ENCODE measurements at regions not wholly inside any gene's neighbourhood (a gene's known extent, or its start where the extent isn't known, plus 50 kb on each side); places are given as distances from the start of the nearest gene placed in this dataset.
A peak's percentile ranks its signal among the peaks of the same experiment; 100 is the strongest.
"Not testable (repeated sequence)": the region's sequence is repeated elsewhere in the genome, so short reads cannot be mapped to it uniquely, and the experiment has no call there.

DNA sequence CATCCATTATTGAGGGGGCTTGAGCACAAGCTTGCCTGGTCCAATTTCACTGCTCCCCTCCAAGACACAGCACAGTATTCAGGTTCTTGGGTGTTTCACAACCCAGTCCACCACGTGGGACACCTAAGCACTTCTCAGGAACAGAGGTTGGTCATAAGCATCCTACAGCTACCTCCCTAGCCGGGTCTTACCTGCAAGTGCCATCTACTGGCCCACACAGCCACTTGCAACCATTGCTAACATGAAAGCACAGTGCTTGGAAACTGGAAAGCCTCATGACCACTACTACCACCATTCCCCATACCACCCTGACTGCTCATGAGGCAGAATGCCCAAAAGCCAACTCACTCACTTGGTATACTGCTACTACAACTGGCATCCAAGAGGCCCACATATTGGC, 105.7 kb upstream of the RPRM start:
- H3K27ac ChIP-seq, result no peak overlapping the region
- no peaks in the 10 kb centered on the region for H3K9me3 ChIP-seq
- WGBS (ENCODE audit: insufficient coverage, low coverage, low lambda C conversion rate, missing lambda C conversion rate), result 7% methylated on average over 2 of the region's 2 CpGs
- H3K4me3 ChIP-seq, result no peak overlapping the region
- intact Hi-C loops (cut with DNase I), result no loop called here
- no peaks in the 10 kb centered on the region for H3K4me1 ChIP-seq
- H3K36me3 ChIP-seq, result no peaks in the 10 kb centered on the region
- H3K27me3 ChIP-seq, result no peaks in the 10 kb centered on the region
- TF ChIP-seq POLR2A (IDR thresholded peaks at IDR 0.05), result no peak
- TF ChIP-seq, protein P1, sequence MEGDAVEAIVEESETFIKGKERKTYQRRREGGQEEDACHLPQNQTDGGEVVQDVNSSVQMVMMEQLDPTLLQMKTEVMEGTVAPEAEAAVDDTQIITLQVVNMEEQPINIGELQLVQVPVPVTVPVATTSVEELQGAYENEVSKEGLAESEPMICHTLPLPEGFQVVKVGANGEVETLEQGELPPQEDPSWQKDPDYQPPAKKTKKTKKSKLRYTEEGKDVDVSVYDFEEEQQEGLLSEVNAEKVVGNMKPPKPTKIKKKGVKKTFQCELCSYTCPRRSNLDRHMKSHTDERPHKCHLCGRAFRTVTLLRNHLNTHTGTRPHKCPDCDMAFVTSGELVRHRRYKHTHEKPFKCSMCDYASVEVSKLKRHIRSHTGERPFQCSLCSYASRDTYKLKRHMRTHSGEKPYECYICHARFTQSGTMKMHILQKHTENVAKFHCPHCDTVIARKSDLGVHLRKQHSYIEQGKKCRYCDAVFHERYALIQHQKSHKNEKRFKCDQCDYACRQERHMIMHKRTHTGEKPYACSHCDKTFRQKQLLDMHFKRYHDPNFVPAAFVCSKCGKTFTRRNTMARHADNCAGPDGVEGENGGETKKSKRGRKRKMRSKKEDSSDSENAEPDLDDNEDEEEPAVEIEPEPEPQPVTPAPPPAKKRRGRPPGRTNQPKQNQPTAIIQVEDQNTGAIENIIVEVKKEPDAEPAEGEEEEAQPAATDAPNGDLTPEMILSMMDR (IDR thresholded peaks at IDR 0.05), result no peak
- ATAC-seq (peak in 1 of 4 donors; percentile 24), DNase-seq (no peak)

DNA sequence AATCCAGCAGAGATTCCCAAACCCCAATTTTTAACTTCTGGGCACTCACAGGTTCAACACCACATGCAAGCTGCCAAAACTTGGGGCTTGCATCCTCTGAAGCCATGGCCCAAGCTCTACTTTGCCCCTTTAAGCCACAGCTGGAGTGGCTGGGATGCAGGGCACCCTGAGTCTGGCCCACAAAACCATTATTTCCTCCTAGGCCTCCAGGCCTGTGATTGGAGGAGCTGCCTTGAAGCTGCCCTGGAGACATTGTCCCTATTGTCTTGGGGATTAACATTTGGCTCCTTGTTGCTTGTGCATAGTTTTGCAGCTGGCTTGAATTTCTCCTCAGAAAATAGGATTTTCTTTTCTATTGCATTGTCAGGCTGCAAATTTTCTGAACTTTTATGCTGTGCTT, 109.8 kb upstream of the RPRM start:
- Histone ChIP-seq H3K4me3 (no peak overlapping the region), H3K9me3 (no peaks in the 10 kb centered on the region), H3K4me1 (no peaks in the 10 kb centered on the region), H3K27me3 (no peaks in the 10 kb centered on the region), H3K36me3 (no peaks in the 10 kb centered on the region), H3K27ac (no peak overlapping the region)
- ATAC-seq (no peak), DNase-seq (no peak)
- TF ChIP-seq POLR2A (IDR thresholded peaks at IDR 0.05), result no peak
- TF ChIP-seq, protein P1 (IDR thresholded peaks at IDR 0.05), result no peak
- intact Hi-C loops (cut with DNase I), result no loop called here

DNA sequence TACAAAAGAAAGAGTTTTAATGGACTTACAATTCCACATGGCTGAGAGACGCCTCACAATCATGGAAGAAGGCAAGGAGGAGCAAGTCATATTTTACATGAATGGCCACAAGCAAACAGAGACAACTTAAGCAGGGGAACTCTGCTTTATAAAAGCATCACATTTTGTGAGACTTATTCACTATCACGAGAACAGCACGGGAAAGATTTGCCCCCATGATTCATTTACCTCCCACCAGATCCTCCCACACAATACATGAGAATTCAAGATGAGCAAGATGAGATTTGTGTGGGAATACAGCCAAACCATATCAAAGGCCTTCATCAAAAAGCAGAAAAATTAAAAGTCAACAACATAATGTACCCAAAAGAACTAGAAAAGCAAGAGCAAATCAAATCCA, 111.0 kb upstream of the RPRM start:
- intact Hi-C loops (cut with DNase I), result no loop called here
- DNase-seq, result no peak
- WGBS (ENCODE audit: insufficient coverage, low coverage, low lambda C conversion rate, missing lambda C conversion rate), result 63% methylated on average over 3 of the region's 3 CpGs
- H3K4me3 ChIP-seq, result no peak overlapping the region
- TF ChIP-seq, protein P1 (IDR thresholded peaks at IDR 0.05), result no peak
- no peak for TF ChIP-seq POLR2A (IDR thresholded peaks at IDR 0.05)
- H3K4me1 ChIP-seq, result no peaks in the 10 kb centered on the region
- H3K27me3 ChIP-seq, result no peaks in the 10 kb centered on the region
- no peak for ATAC-seq
- no peaks in the 10 kb centered on the region for H3K9me3 ChIP-seq
- H3K27ac ChIP-seq, result no peak overlapping the region
- H3K36me3 ChIP-seq, result no peaks in the 10 kb centered on the region

DNA sequence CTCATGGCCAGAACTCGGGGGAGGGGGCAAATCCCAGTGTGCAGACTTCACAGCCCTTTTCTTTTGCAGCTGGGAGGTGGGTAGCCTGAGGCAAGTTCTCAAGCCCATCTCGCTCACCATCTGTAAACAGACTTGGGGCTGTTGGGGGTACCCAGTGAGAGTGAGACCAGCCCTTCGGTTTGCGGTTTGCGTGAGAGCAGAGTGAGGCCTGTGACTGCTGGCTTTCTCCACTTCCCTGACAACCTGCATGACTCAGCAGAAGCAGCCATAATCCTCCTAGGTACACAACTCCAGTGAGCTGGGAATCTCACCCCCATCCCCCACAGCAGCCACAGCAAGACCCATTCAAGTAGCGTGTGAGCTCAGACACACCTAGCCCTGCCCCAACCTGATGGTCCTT, 114.5 kb upstream of the RPRM start:
- H3K27me3 ChIP-seq; ATAC-seq; H3K36me3 ChIP-seq; intact Hi-C loops (cut with DNase I); H3K4me1 ChIP-seq; DNase-seq; H3K4me3 ChIP-seq; H3K27ac ChIP-seq; H3K9me3 ChIP-seq: not testable (repeated sequence)
- 56% methylated on average over 2 of the region's 6 CpGs for WGBS (ENCODE audit: insufficient coverage, low coverage, low lambda C conversion rate, missing lambda C conversion rate)

DNA sequence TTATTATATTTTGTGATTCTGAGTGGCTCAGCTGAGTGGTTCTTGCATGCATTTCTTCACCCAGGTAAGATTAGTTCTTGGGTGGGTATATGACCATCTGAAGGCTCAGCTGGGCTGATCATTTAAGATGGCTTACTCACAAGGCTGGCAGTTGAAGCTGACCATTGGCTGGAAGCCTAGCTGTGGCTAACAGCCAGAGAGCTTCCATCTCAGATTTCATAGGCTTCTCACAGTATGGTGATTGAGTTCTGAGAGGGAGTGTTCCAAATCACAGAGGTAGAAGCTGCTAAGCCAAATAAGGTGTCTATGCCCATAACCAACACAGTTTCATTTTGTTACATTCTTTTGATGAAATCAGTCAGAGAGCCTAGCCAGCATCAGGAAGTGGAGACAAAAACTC, 117.4 kb upstream of the RPRM start:
- intact Hi-C loops (cut with DNase I), result no loop called here
- Histone ChIP-seq H3K4me1 (no peaks in the 10 kb centered on the region), H3K4me3 (no peak overlapping the region), H3K36me3 (no peaks in the 10 kb centered on the region), H3K27me3 (no peaks in the 10 kb centered on the region), H3K27ac (no peak overlapping the region), H3K9me3 (no peaks in the 10 kb centered on the region)
- DNase-seq (no peak), ATAC-seq (no peak)
- no peak for TF ChIP-seq POLR2A (IDR thresholded peaks at IDR 0.05)
- TF ChIP-seq, protein P1 (IDR thresholded peaks at IDR 0.05), result no peak

All from right lobe of liver (tissue), 6 donors.